HepG2 (cell line): ENCODE measurements at regions not wholly inside any gene's neighbourhood (a gene's known extent, or its start where the extent isn't known, plus 50 kb on each side); places are given as distances from the start of the nearest gene placed in this dataset.

ENCODE experiments used
- STAG1 ChIP-seq: sonication (generic); formaldehyde crosslinking; IDR thresholded peaks from 2 replicates; pipeline ENCODE4 v1.4.0; 2020; ENCODE audit warnings: missing genetic modification reagents
- TFDP1 ChIP-seq: IDR thresholded peaks from 2 replicates; pipeline ENCODE4 v1.6.1; 2016; ENCODE audit warnings: missing compliant biosample characterization, missing genetic modification reagents, borderline replicate concordance
- ZNF253 ChIP-seq: sonication (generic); formaldehyde crosslinking; IDR thresholded peaks from 2 replicates; pipeline ENCODE4 v1.8.0; 2022; ENCODE audit warnings: mild to moderate bottlenecking, missing genetic modification reagents, borderline replicate concordance
- TF ChIP-seq, protein P1 (sequence below): sonication (generic); formaldehyde crosslinking; IDR thresholded peaks from 2 replicates; pipeline ENCODE4 v1.5.0; 2020; ENCODE audit warnings: mild to moderate bottlenecking, missing genetic modification reagents, borderline replicate concordance
- TF ChIP-seq, protein P2 (sequence below): sonication (generic); formaldehyde crosslinking; IDR thresholded peaks from 2 replicates; pipeline ENCODE4 v1.4.0; 2020; ENCODE audit warnings: missing genetic modification reagents

DNA sequence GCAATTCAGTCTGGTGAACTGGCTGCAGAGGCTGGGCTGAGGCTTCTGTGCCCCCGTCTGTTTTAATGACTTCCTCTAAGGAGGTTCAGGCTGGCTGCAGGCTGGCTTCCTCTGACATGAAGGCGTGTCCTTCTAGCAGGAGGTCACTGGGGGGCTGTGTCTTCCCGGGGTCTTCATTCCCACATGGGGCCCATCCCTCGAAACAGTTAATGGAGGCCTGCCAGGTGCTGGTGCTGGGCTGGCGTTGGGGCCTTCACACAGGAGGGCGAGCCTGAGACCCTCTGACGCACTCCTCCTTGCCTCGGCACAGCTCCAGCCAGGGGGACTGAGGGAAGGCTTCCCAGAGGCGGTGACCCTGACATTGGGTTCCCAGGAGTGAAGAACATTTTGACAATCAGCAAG, 57.7 kb upstream of the DLK1 start (continued):
- TF ChIP-seq, protein P1, sequence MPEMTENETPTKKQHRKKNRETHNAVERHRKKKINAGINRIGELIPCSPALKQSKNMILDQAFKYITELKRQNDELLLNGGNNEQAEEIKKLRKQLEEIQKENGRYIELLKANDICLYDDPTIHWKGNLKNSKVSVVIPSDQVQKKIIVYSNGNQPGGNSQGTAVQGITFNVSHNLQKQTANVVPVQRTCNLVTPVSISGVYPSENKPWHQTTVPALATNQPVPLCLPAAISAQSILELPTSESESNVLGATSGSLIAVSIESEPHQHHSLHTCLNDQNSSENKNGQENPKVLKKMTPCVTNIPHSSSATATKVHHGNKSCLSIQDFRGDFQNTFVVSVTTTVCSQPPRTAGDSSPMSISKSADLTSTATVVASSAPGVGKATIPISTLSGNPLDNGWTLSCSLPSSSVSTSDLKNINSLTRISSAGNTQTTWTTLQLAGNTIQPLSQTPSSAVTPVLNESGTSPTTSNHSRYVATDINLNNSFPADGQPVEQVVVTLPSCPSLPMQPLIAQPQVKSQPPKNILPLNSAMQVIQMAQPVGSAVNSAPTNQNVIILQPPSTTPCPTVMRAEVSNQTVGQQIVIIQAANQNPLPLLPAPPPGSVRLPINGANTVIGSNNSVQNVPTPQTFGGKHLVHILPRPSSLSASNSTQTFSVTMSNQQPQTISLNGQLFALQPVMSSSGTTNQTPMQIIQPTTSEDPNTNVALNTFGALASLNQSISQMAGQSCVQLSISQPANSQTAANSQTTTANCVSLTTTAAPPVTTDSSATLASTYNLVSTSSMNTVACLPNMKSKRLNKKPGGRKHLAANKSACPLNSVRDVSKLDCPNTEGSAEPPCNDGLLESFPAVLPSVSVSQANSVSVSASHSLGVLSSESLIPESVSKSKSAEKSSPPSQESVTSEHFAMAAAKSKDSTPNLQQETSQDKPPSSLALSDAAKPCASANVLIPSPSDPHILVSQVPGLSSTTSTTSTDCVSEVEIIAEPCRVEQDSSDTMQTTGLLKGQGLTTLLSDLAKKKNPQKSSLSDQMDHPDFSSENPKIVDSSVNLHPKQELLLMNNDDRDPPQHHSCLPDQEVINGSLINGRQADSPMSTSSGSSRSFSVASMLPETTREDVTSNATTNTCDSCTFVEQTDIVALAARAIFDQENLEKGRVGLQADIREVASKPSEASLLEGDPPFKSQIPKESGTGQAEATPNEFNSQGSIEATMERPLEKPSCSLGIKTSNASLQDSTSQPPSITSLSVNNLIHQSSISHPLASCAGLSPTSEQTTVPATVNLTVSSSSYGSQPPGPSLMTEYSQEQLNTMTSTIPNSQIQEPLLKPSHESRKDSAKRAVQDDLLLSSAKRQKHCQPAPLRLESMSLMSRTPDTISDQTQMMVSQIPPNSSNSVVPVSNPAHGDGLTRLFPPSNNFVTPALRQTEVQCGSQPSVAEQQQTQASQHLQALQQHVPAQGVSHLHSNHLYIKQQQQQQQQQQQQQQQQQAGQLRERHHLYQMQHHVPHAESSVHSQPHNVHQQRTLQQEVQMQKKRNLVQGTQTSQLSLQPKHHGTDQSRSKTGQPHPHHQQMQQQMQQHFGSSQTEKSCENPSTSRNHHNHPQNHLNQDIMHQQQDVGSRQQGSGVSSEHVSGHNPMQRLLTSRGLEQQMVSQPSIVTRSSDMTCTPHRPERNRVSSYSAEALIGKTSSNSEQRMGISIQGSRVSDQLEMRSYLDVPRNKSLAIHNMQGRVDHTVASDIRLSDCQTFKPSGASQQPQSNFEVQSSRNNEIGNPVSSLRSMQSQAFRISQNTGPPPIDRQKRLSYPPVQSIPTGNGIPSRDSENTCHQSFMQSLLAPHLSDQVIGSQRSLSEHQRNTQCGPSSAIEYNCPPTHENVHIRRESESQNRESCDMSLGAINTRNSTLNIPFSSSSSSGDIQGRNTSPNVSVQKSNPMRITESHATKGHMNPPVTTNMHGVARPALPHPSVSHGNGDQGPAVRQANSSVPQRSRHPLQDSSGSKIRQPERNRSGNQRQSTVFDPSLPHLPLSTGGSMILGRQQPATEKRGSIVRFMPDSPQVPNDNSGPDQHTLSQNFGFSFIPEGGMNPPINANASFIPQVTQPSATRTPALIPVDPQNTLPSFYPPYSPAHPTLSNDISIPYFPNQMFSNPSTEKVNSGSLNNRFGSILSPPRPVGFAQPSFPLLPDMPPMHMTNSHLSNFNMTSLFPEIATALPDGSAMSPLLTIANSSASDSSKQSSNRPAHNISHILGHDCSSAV: no peak
- no peak for TF ChIP-seq TFDP1 (CRISPR knock-in tag)
- TF ChIP-seq, protein P2, sequence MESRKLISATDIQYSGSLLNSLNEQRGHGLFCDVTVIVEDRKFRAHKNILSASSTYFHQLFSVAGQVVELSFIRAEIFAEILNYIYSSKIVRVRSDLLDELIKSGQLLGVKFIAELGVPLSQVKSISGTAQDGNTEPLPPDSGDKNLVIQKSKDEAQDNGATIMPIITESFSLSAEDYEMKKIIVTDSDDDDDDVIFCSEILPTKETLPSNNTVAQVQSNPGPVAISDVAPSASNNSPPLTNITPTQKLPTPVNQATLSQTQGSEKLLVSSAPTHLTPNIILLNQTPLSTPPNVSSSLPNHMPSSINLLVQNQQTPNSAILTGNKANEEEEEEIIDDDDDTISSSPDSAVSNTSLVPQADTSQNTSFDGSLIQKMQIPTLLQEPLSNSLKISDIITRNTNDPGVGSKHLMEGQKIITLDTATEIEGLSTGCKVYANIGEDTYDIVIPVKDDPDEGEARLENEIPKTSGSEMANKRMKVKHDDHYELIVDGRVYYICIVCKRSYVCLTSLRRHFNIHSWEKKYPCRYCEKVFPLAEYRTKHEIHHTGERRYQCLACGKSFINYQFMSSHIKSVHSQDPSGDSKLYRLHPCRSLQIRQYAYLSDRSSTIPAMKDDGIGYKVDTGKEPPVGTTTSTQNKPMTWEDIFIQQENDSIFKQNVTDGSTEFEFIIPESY (CRISPR knock-in tag): no peak
- no peak for TF ChIP-seq STAG1 (CRISPR knock-in tag)
- TF ChIP-seq ZNF253 (CRISPR knock-in tag): no peak
- TF ChIP-seq, all 625 proteins: peak for 2
